IMR-90 (cell line): ENCODE measurements at regions not wholly inside any gene's neighbourhood (a gene's known extent, or its start where the extent isn't known, plus 50 kb on each side); places are given as distances from the start of the nearest gene placed in this dataset.

ENCODE experiments used
- ATAC-seq: fragments of 200-7000 bp; cut with Tn5 transposase; 2 replicates; pipeline ENCODE4 v1.9.1; 2020; ENCODE audit warnings: low read depth, mild to moderate bottlenecking, moderate library complexity
- BruUV-seq: library from RNA; stranded (reverse); fragments of 400-500 nt; replicated peaks from 2 replicates; lab custom pipeline; 2021; lab: Mats Ljungman, UMichigan
- CTCF ChIA-PET: fragments of 300-600 bp; formaldehyde crosslinking; extraction: SDS; loops from one replicate; lab custom pipeline; 2021; ENCODE audit warnings: antibody characterized with exemption; lab: Yijun Ruan, JAX
- POLR2A ChIA-PET: fragments of 300-600 bp; sonication (Branson Sonifier 250); formaldehyde crosslinking; loops from one replicate; lab custom pipeline; 2022; ENCODE audit warnings: antibody characterized with exemption; ENCODE audit not compliant: unreplicated experiment; lab: Charles Lee
- DNase-seq: peaks from one replicate; pipeline ENCODE4 v3.0.0; 2013
- H2AFZ ChIP-seq: replicated peaks from 2 replicates; pipeline ENCODE3; 2013; ENCODE audit warnings: low read length, mild to moderate bottlenecking; ENCODE audit not compliant: poor library complexity
- H2AK5ac ChIP-seq: 2 replicates; pipeline ENCODE4 v1.6.1; 2013; ENCODE audit warnings: low read depth, low read length, inconsistent platforms
- H2AK9ac ChIP-seq: replicated peaks from 2 replicates; pipeline ENCODE3; 2013; ENCODE audit warnings: mild to moderate bottlenecking, low read depth, low read length, moderate library complexity; ENCODE audit not compliant: poor library complexity
- H2BK120ac ChIP-seq: 2 replicates; pipeline ENCODE4 v1.6.1; 2013; ENCODE audit warnings: low read depth, low read length, inconsistent platforms
- H2BK15ac ChIP-seq: 3 replicates; pipeline ENCODE4 v1.6.1; 2013; ENCODE audit warnings: low read depth, low read length, inconsistent platforms
- H2BK20ac ChIP-seq: 2 replicates; pipeline ENCODE4 v1.6.1; 2013; ENCODE audit warnings: low read depth, mild to moderate bottlenecking, inconsistent platforms, low read length, moderate library complexity
- H2BK5ac ChIP-seq: 2 replicates; pipeline ENCODE4 v1.6.1; 2013; ENCODE audit warnings: mild to moderate bottlenecking, low read depth, low read length, inconsistent platforms; ENCODE audit not compliant: poor library complexity, severe bottlenecking
- H3K14ac ChIP-seq: replicated peaks from 2 replicates; pipeline ENCODE4 v1.6.1; 2013; ENCODE audit warnings: low read depth, low read length, inconsistent platforms
- H3K18ac ChIP-seq: 2 replicates; pipeline ENCODE4 v1.6.1; 2013; ENCODE audit warnings: low read depth, low read length, control low read depth
- H3K23ac ChIP-seq: 2 replicates; pipeline ENCODE4 v1.6.1; 2013; ENCODE audit warnings: low read depth, low read length, inconsistent platforms
- H3K27ac ChIP-seq: 2 replicates; pipeline ENCODE4 v1.5.1; 2013; ENCODE audit warnings: mild to moderate bottlenecking, control low read depth, low read length; ENCODE audit not compliant: insufficient read depth
- H3K27me3 ChIP-seq: 2 replicates; pipeline ENCODE4 v1.6.1; 2013; ENCODE audit warnings: low read length; ENCODE audit not compliant: control insufficient read depth, insufficient read depth
- H3K36me3 ChIP-seq: 2 replicates; pipeline ENCODE4 v1.6.1; 2013; ENCODE audit warnings: low read length, mixed read lengths; ENCODE audit not compliant: control insufficient read depth, insufficient read depth
- H3K4ac ChIP-seq: 2 replicates; pipeline ENCODE4 v1.6.1; 2013; ENCODE audit warnings: low read depth, low read length, inconsistent platforms
- H3K4me1 ChIP-seq: 2 replicates; pipeline ENCODE4 v1.6.1; 2013; ENCODE audit warnings: low read length, mixed read lengths; ENCODE audit not compliant: control insufficient read depth, insufficient read depth
- H3K4me2 ChIP-seq: 2 replicates; pipeline ENCODE4 v1.6.1; 2013; ENCODE audit warnings: low read depth, mild to moderate bottlenecking, control low read depth, low read length, moderate library complexity
- H3K4me3 ChIP-seq: 2 replicates; pipeline ENCODE4 v1.5.1; 2013; ENCODE audit warnings: low read depth, mild to moderate bottlenecking, control low read depth, low read length, moderate library complexity; ENCODE audit not compliant: insufficient read depth
- H3K56ac ChIP-seq: 2 replicates; pipeline ENCODE4 v1.6.1; 2013; ENCODE audit warnings: low read length, inconsistent platforms; ENCODE audit not compliant: insufficient read depth; ENCODE audit errors: extremely low read depth
- H3K79me1 ChIP-seq, 2 experiments: 2 replicates each; pipeline ENCODE4 v1.6.1; 2013; ENCODE audit warnings: low read length in 2 of 2, inconsistent platforms in 1 of 2, low read depth in 1 of 2
- H3K9ac ChIP-seq: 2 replicates; pipeline ENCODE4 v1.6.1; 2013; ENCODE audit warnings: low read depth, low read length, control low read depth
- H3K9me1 ChIP-seq: 2 replicates; pipeline ENCODE4 v1.6.1; 2013; ENCODE audit warnings: low read length, inconsistent platforms; ENCODE audit not compliant: insufficient read depth
- H3K9me3 ChIP-seq: 2 replicates; pipeline ENCODE4 v1.6.1; 2013; ENCODE audit warnings: low read length; ENCODE audit not compliant: control insufficient read depth, insufficient read depth
- H4K20me1 ChIP-seq: 2 replicates; pipeline ENCODE4 v1.6.1; 2013; ENCODE audit warnings: low read length, inconsistent platforms; ENCODE audit not compliant: insufficient read depth
- H4K5ac ChIP-seq: 2 replicates; pipeline ENCODE4 v1.6.1; 2013; ENCODE audit warnings: mild to moderate bottlenecking, low read depth, low read length, control low read depth
- H4K8ac ChIP-seq, 2 experiments: 2 replicates each; pipeline ENCODE4 v1.6.1; 2013; ENCODE audit warnings: low read depth in 2 of 2, low read length in 2 of 2, control low read depth in 1 of 2, inconsistent platforms in 1 of 2
- H4K91ac ChIP-seq: 2 replicates; pipeline ENCODE4 v1.6.1; 2013; ENCODE audit warnings: low read depth, low read length, inconsistent platforms; ENCODE audit not compliant: insufficient read depth
- BHLHE40 ChIP-seq: fragments of 150-350 bp; IDR thresholded peaks from 2 replicates; pipeline ENCODE4 v1.6.1; 2016; ENCODE audit warnings: mild to moderate bottlenecking, low read depth, low read length
- CEBPB ChIP-seq: IDR thresholded peaks from 2 replicates; pipeline ENCODE4 v1.6.1; 2012; ENCODE audit warnings: low read depth, low read length, improper control_type of control experiment
- CHD1 ChIP-seq: IDR thresholded peaks from 2 replicates; pipeline ENCODE4 v1.6.1; 2012; ENCODE audit warnings: low read depth, low read length, improper control_type of control experiment
- MAZ ChIP-seq: IDR thresholded peaks from 2 replicates; pipeline ENCODE4 v1.6.1; 2012; ENCODE audit warnings: low read depth, mild to moderate bottlenecking, low read length, improper control_type of control experiment, moderate library complexity, borderline replicate concordance
- RAD21 ChIP-seq: IDR thresholded peaks from 2 replicates; pipeline ENCODE4 v1.6.1; 2012; ENCODE audit warnings: low read length, improper control_type of control experiment
- USF2 ChIP-seq: fragments of 150-350 bp; IDR thresholded peaks from 2 replicates; pipeline ENCODE4 v1.6.1; 2017; ENCODE audit warnings: mild to moderate bottlenecking, antibody characterized with exemption, low read length, low read depth
- WGBS, 2 experiments: methylation state at CpG; one replicate each; pipeline versions ENCODE4 v1.1.5 to v1.1.7; 2013; ENCODE audit warnings: missing lambda C conversion rate in 2 of 2; ENCODE audit not compliant: insufficient read length in 1 of 2; ENCODE audit errors: extremely low coverage in 2 of 2; 5-methylcytosine and 5-hydroxymethylcytosine counted together
- dilution Hi-C: fragments of 300-500 bp; cut with HindIII; formaldehyde crosslinking; loops from one replicate; pipeline ENCODE4 v1.14.3; 2018; ENCODE audit warnings: low sequenced_read_pairs; ENCODE audit not compliant: unreplicated experiment
- in situ Hi-C: fragments of 300-500 bp; cut with MboI; formaldehyde crosslinking; loops from 3 replicates; pipeline ENCODE4 v1.14.3; 2019; ENCODE audit warnings: low sequenced_read_pairs, inconsistent platforms, mixed read lengths
- intact Hi-C: fragments of 100-400 bp; cut with micrococcal nuclease; formaldehyde crosslinking; loops from 2 replicates; pipeline ENCODE4 v1.10.0; 2022

DNA sequence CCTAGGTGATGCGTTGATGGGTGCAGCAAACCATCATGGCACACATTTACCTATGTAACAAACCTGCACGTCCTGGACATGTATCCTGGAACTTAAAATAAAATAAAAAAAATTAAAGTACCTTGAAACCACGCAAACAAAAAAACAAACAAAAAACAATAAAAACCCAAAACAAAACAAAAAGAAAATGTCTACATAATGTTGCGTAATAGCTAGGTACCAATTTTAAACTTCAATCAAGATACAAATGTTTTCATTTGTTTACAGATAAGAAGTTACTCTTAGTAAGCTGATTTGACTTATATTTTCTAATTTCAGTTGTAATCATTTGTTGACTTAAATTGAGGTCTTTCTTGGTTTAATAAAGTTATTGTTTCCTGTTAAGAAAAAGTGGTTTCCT is 349.6 kb upstream of the KCNMB2 start:
- H2BK15ac ChIP-seq, result no peak overlapping the region
- H4K91ac ChIP-seq, result no peak overlapping the region
- H4K5ac ChIP-seq, result no peak overlapping the region
- no peak overlapping the region for H3K56ac ChIP-seq
- no peak overlapping the region for H2AK9ac ChIP-seq
- H3K4me2 ChIP-seq, result no peak overlapping the region
- H3K18ac ChIP-seq, result no peak overlapping the region
- H3K14ac ChIP-seq, result no peak overlapping the region
- no peak overlapping the region for H3K4ac ChIP-seq
- no peaks in the 10 kb centered on the region for H3K79me1 ChIP-seq
- no peak overlapping the region for H2BK20ac ChIP-seq
- no peak overlapping the region for H3K4me3 ChIP-seq
- DNase-seq (no peak), ATAC-seq (no peak)
- H3K9me1 ChIP-seq, result no peaks in the 10 kb centered on the region
- intact Hi-C loops, result no loop called here
- no peaks in the 10 kb centered on the region for H4K20me1 ChIP-seq
- ChIA-PET POLR2A (no interaction called here), CTCF (no interaction called here)
- H2AK5ac ChIP-seq, result no peak overlapping the region
- WGBS, 2 experiments, result no CpG with 5 or more reads among the region's 4 CpGs
- no peak overlapping the region for H3K27ac ChIP-seq
- no peak overlapping the region for H4K8ac ChIP-seq
- H2BK5ac ChIP-seq, result no peak overlapping the region
- no peaks in the 10 kb centered on the region for H3K4me1 ChIP-seq
- no peak for TF ChIP-seq MAZ
- no peak for TF ChIP-seq RAD21
- TF ChIP-seq CEBPB, result peak; percentile 85
- no peak for TF ChIP-seq CHD1
- no peak for TF ChIP-seq USF2
- TF ChIP-seq BHLHE40, result no peak
- H3K23ac ChIP-seq, result no peak overlapping the region
- no peak overlapping the region for H3K9ac ChIP-seq
- no peaks in the 10 kb centered on the region for H3K9me3 ChIP-seq
- no peaks in the 10 kb centered on the region for H3K36me3 ChIP-seq
- dilution Hi-C loops, result no loop called here
- H2BK120ac ChIP-seq, result no peak overlapping the region
- no peak overlapping the region for H2AFZ ChIP-seq
- H3K27me3 ChIP-seq, result no peaks in the 10 kb centered on the region
- in situ Hi-C loops, result no loop called here
- BruUV-seq, result no TSS peak
